IMR-90 (cell line): ENCODE measurements at regions not wholly inside any gene's neighbourhood (a gene's known extent, or its start where the extent isn't known, plus 50 kb on each side); places are given as distances from the start of the nearest gene placed in this dataset.

Experiments used
- ATAC-seq: fragments of 200-7000 bp; cut with Tn5 transposase; 2 replicates; pipeline ENCODE4 v1.9.1; 2020; ENCODE audit warnings: low read depth, mild to moderate bottlenecking, moderate library complexity
- BruUV-seq: library from RNA; stranded (reverse); fragments of 400-500 nt; replicated peaks from 2 replicates; lab custom pipeline; 2021; lab: Mats Ljungman, UMichigan
- CTCF ChIA-PET: fragments of 300-600 bp; formaldehyde crosslinking; extraction: SDS; loops from one replicate; lab custom pipeline; 2021; ENCODE audit warnings: antibody characterized with exemption; lab: Yijun Ruan, JAX
- POLR2A ChIA-PET: fragments of 300-600 bp; sonication (Branson Sonifier 250); formaldehyde crosslinking; loops from one replicate; lab custom pipeline; 2022; ENCODE audit warnings: antibody characterized with exemption; ENCODE audit not compliant: unreplicated experiment; lab: Charles Lee
- DNase-seq: peaks from one replicate; pipeline ENCODE4 v3.0.0; 2013
- H2AFZ ChIP-seq: replicated peaks from 2 replicates; pipeline ENCODE3; 2013; ENCODE audit warnings: low read length, mild to moderate bottlenecking; ENCODE audit not compliant: poor library complexity
- H2AK5ac ChIP-seq: 2 replicates; pipeline ENCODE4 v1.6.1; 2013; ENCODE audit warnings: low read depth, low read length, inconsistent platforms
- H2AK9ac ChIP-seq: replicated peaks from 2 replicates; pipeline ENCODE3; 2013; ENCODE audit warnings: mild to moderate bottlenecking, low read depth, low read length, moderate library complexity; ENCODE audit not compliant: poor library complexity
- H2BK120ac ChIP-seq: 2 replicates; pipeline ENCODE4 v1.6.1; 2013; ENCODE audit warnings: low read depth, low read length, inconsistent platforms
- H2BK15ac ChIP-seq: 3 replicates; pipeline ENCODE4 v1.6.1; 2013; ENCODE audit warnings: low read depth, low read length, inconsistent platforms
- H2BK20ac ChIP-seq: 2 replicates; pipeline ENCODE4 v1.6.1; 2013; ENCODE audit warnings: low read depth, mild to moderate bottlenecking, inconsistent platforms, low read length, moderate library complexity
- H2BK5ac ChIP-seq: 2 replicates; pipeline ENCODE4 v1.6.1; 2013; ENCODE audit warnings: mild to moderate bottlenecking, low read depth, low read length, inconsistent platforms; ENCODE audit not compliant: poor library complexity, severe bottlenecking
- H3K14ac ChIP-seq: replicated peaks from 2 replicates; pipeline ENCODE4 v1.6.1; 2013; ENCODE audit warnings: low read depth, low read length, inconsistent platforms
- H3K18ac ChIP-seq: 2 replicates; pipeline ENCODE4 v1.6.1; 2013; ENCODE audit warnings: low read depth, low read length, control low read depth
- H3K23ac ChIP-seq: 2 replicates; pipeline ENCODE4 v1.6.1; 2013; ENCODE audit warnings: low read depth, low read length, inconsistent platforms
- H3K27ac ChIP-seq: 2 replicates; pipeline ENCODE4 v1.5.1; 2013; ENCODE audit warnings: mild to moderate bottlenecking, control low read depth, low read length; ENCODE audit not compliant: insufficient read depth
- H3K27me3 ChIP-seq: 2 replicates; pipeline ENCODE4 v1.6.1; 2013; ENCODE audit warnings: low read length; ENCODE audit not compliant: control insufficient read depth, insufficient read depth
- H3K36me3 ChIP-seq: 2 replicates; pipeline ENCODE4 v1.6.1; 2013; ENCODE audit warnings: low read length, mixed read lengths; ENCODE audit not compliant: control insufficient read depth, insufficient read depth
- H3K4ac ChIP-seq: 2 replicates; pipeline ENCODE4 v1.6.1; 2013; ENCODE audit warnings: low read depth, low read length, inconsistent platforms
- H3K4me1 ChIP-seq: 2 replicates; pipeline ENCODE4 v1.6.1; 2013; ENCODE audit warnings: low read length, mixed read lengths; ENCODE audit not compliant: control insufficient read depth, insufficient read depth
- H3K4me2 ChIP-seq: 2 replicates; pipeline ENCODE4 v1.6.1; 2013; ENCODE audit warnings: low read depth, mild to moderate bottlenecking, control low read depth, low read length, moderate library complexity
- H3K4me3 ChIP-seq: 2 replicates; pipeline ENCODE4 v1.5.1; 2013; ENCODE audit warnings: low read depth, mild to moderate bottlenecking, control low read depth, low read length, moderate library complexity; ENCODE audit not compliant: insufficient read depth
- H3K56ac ChIP-seq: 2 replicates; pipeline ENCODE4 v1.6.1; 2013; ENCODE audit warnings: low read length, inconsistent platforms; ENCODE audit not compliant: insufficient read depth; ENCODE audit errors: extremely low read depth
- H3K79me1 ChIP-seq, 2 experiments: 2 replicates each; pipeline ENCODE4 v1.6.1; 2013; ENCODE audit warnings: low read length in 2 of 2, inconsistent platforms in 1 of 2, low read depth in 1 of 2
- H3K9ac ChIP-seq: 2 replicates; pipeline ENCODE4 v1.6.1; 2013; ENCODE audit warnings: low read depth, low read length, control low read depth
- H3K9me1 ChIP-seq: 2 replicates; pipeline ENCODE4 v1.6.1; 2013; ENCODE audit warnings: low read length, inconsistent platforms; ENCODE audit not compliant: insufficient read depth
- H3K9me3 ChIP-seq: 2 replicates; pipeline ENCODE4 v1.6.1; 2013; ENCODE audit warnings: low read length; ENCODE audit not compliant: control insufficient read depth, insufficient read depth
- H4K20me1 ChIP-seq: 2 replicates; pipeline ENCODE4 v1.6.1; 2013; ENCODE audit warnings: low read length, inconsistent platforms; ENCODE audit not compliant: insufficient read depth
- H4K5ac ChIP-seq: 2 replicates; pipeline ENCODE4 v1.6.1; 2013; ENCODE audit warnings: mild to moderate bottlenecking, low read depth, low read length, control low read depth
- H4K8ac ChIP-seq, 2 experiments: 2 replicates each; pipeline ENCODE4 v1.6.1; 2013; ENCODE audit warnings: low read depth in 2 of 2, low read length in 2 of 2, control low read depth in 1 of 2, inconsistent platforms in 1 of 2
- H4K91ac ChIP-seq: 2 replicates; pipeline ENCODE4 v1.6.1; 2013; ENCODE audit warnings: low read depth, low read length, inconsistent platforms; ENCODE audit not compliant: insufficient read depth
- CEBPB ChIP-seq: IDR thresholded peaks from 2 replicates; pipeline ENCODE4 v1.6.1; 2012; ENCODE audit warnings: low read depth, low read length, improper control_type of control experiment
- NFE2L2 ChIP-seq: fragments of 150-350 bp; IDR thresholded peaks from 2 replicates; pipeline ENCODE4 v1.6.1; 2016; ENCODE audit warnings: low read depth, mild to moderate bottlenecking, low read length
- POLR2A ChIP-seq: IDR thresholded peaks from 2 replicates; pipeline ENCODE4 v1.6.1; 2012; ENCODE audit warnings: mild to moderate bottlenecking, low read depth, low read length
- RFX5 ChIP-seq: IDR thresholded peaks from 2 replicates; pipeline ENCODE4 v1.8.0; 2012; ENCODE audit warnings: low read depth, mild to moderate bottlenecking, low read length, moderate library complexity
- WGBS, 2 experiments: methylation state at CpG; one replicate each; pipeline versions ENCODE4 v1.1.5 to v1.1.7; 2013; ENCODE audit warnings: missing lambda C conversion rate in 2 of 2; ENCODE audit not compliant: insufficient read length in 1 of 2; ENCODE audit errors: extremely low coverage in 2 of 2; 5-methylcytosine and 5-hydroxymethylcytosine counted together
- dilution Hi-C: fragments of 300-500 bp; cut with HindIII; formaldehyde crosslinking; loops from one replicate; pipeline ENCODE4 v1.14.3; 2018; ENCODE audit warnings: low sequenced_read_pairs; ENCODE audit not compliant: unreplicated experiment
- in situ Hi-C: fragments of 300-500 bp; cut with MboI; formaldehyde crosslinking; loops from 3 replicates; pipeline ENCODE4 v1.14.3; 2019; ENCODE audit warnings: low sequenced_read_pairs, inconsistent platforms, mixed read lengths
- intact Hi-C: fragments of 100-400 bp; cut with micrococcal nuclease; formaldehyde crosslinking; loops from 2 replicates; pipeline ENCODE4 v1.10.0; 2022

DNA sequence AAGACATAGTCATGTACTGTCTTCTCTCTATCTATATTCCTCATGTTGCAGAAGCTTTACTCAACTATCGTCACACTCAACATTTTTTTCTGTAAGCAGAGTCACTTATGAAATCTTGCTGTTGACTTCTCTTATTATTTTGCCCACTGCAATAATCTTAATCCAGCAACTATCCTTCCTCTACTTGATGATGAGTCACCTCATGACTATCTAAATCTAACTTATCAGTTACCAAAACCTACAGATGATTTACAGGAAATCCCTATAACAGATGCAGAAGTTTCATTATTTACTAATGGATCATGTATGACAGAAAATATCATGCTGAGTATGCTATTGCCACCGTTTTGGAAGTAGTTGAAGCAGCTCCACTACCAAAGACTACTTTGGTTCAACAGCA is 378.9 kb downstream of the DUSP10 start:
- DNase-seq (no peak), ATAC-seq (no peak)
- WGBS, 2 experiments: 80% methylated on average over 1 of the region's 2 CpGs; no CpG with 5 or more reads in 1 of the 2 experiments
- Histone ChIP-seq H3K27ac (no peak overlapping the region), H2AFZ (no peak overlapping the region), H3K4me1 (no peaks in the 10 kb centered on the region), H4K8ac (no peak overlapping the region), H4K5ac (no peak overlapping the region), H4K20me1 (no peaks in the 10 kb centered on the region), H3K9me1 (no peaks in the 10 kb centered on the region), H2BK20ac (no peak overlapping the region), H2BK5ac (no peak overlapping the region), H3K23ac (no peak overlapping the region), H3K9me3 (no peaks in the 10 kb centered on the region), H3K18ac (no peak overlapping the region), H2AK9ac (no peak overlapping the region), H3K4me3 (no peak overlapping the region), H3K36me3 (no peaks in the 10 kb centered on the region), H2BK15ac (no peak overlapping the region), H2BK120ac (no peak overlapping the region), H3K79me1 (no peaks in the 10 kb centered on the region), H3K56ac (no peak overlapping the region), H4K91ac (no peak overlapping the region), H3K9ac (no peak overlapping the region), H3K4ac (no peak overlapping the region), H2AK5ac (no peak overlapping the region), H3K27me3 (no peaks in the 10 kb centered on the region; the same call in 1 of the 2 replicates), H3K14ac (no peak overlapping the region), H3K4me2 (no peak overlapping the region)
- intact Hi-C loops (no loop called here), in situ Hi-C loops (no loop called here), dilution Hi-C loops (no loop called here)
- TF ChIP-seq RFX5 (no peak), POLR2A (no peak), CEBPB (no peak), NFE2L2 (no peak)
- no TSS peak for BruUV-seq
- ChIA-PET POLR2A (no interaction called here), CTCF (no interaction called here)
